ENCODE measurements at regions not wholly inside any gene's neighbourhood (a gene's known extent, or its start where the extent isn't known, plus 50 kb on each side); places are given as distances from the start of the nearest gene placed in this dataset.

DNA sequence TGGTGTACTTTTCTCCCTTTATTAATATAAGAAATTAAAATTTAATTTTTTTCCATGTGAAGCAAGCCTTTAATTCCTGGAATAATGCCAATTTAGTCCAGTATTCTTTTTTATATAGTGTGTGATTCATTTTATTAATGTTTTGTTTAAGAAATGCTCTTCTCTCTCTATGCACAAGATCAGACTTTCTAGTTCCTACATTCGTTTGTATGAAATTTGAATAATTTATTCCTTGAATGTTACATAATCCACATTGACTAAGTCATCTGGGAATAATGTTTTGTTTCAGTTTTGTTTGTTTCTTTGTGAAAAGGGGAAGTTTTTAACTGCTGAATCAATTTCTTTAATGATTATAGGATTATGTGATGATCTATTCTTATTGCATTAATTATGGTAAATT is 181.4 kb upstream of the ID4 start:
- no peak for DNase-seq
- no peak overlapping the region for H3K4me3 Mint-ChIP-seq
- Histone ChIP-seq H3K4me3 (ENCODE audit: low read length) (no peak overlapping the region), H3K27ac (ENCODE audit: low read depth in 1 of 2, low read length in 2 of 2) (no peak overlapping the region), H3K27me3 (ENCODE audit: control insufficient read depth in 1 of 2, insufficient read depth in 2 of 2, low read length in 2 of 2) (no peaks in the 10 kb centered on the region), H3K4me1 (ENCODE audit: insufficient read depth, low read length) (no peaks in the 10 kb centered on the region), H3K9me3 (ENCODE audit: control insufficient read depth in 1 of 2, insufficient read depth in 1 of 2, low read length in 2 of 2) (peaks cover 0 to 4% of the 10 kb centered on the region in 2 experiments), H3K36me3 (ENCODE audit: insufficient read depth, low read length) (no peaks in the 10 kb centered on the region)
- TF ChIP-seq, protein P1, sequence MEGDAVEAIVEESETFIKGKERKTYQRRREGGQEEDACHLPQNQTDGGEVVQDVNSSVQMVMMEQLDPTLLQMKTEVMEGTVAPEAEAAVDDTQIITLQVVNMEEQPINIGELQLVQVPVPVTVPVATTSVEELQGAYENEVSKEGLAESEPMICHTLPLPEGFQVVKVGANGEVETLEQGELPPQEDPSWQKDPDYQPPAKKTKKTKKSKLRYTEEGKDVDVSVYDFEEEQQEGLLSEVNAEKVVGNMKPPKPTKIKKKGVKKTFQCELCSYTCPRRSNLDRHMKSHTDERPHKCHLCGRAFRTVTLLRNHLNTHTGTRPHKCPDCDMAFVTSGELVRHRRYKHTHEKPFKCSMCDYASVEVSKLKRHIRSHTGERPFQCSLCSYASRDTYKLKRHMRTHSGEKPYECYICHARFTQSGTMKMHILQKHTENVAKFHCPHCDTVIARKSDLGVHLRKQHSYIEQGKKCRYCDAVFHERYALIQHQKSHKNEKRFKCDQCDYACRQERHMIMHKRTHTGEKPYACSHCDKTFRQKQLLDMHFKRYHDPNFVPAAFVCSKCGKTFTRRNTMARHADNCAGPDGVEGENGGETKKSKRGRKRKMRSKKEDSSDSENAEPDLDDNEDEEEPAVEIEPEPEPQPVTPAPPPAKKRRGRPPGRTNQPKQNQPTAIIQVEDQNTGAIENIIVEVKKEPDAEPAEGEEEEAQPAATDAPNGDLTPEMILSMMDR (IDR thresholded peaks at IDR 0.05) = no peak
- H3K9me3 Mint-ChIP-seq = peaks cover 8% of the 10 kb centered on the region
- H3K4me1 Mint-ChIP-seq (ENCODE audit: low read depth) = no peaks in the 10 kb centered on the region
- intact Hi-C loops (cut with DNase I, micrococcal nuclease) = no loop called here
- no peak overlapping the region for H3K27ac Mint-ChIP-seq
- ChIA-PET CTCF (interaction anchor here (0.7 kb wide), 1 partner anchor 65 kb away, joined by 3 read pairs; no protein-coding TSS in a partner anchor), POLR2A (no interaction called here)
- no peaks in the 10 kb centered on the region for H3K36me3 Mint-ChIP-seq (ENCODE audit: low read depth)
- ATAC-seq (ENCODE audit: poor library complexity) = no peak
- H3K27me3 Mint-ChIP-seq = no peaks in the 10 kb centered on the region

DNA sequence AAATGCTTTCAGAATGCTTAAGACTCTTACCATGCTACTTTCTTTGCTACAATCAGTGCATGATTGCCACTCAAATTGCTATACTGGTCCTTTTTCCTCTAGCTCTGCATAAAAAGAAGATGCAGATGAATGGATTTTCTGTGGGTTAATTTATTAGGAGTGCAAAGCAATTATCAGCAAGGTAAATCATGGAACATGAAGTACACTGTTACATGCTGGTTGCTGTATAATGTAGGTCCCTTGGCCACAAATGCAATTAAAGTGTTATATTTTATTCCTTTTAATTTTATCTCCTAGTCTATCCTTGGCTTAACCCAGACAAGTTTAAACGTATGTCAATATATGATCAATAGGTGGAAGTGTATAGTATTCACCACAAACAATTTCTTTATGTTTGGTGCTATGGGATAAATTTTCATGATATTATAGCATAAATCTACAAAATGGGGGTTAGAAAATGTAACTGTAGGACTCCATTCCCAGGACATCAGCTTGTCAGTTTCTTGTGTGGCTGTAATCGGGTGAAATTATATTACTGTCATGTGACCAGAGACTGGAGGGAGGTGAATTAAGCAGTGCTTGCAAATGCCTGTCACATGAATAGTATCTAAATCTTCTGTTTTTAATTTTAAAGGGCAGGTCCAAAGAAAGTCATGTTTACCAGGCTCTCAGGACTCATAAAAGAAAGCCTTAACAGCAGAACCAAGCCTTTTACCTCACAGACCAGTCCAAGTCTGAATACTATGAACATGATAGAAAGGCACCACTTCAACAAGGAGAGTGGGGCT is 176.9 kb upstream of the ID4 start:
- no peak overlapping the region for H3K27ac ChIP-seq (ENCODE audit: low read depth in 1 of 2, low read length in 2 of 2)
- ChIA-PET CTCF (no interaction called here), POLR2A (no interaction called here)
- no peaks in the 10 kb centered on the region for H3K36me3 Mint-ChIP-seq (ENCODE audit: low read depth)
- ATAC-seq (ENCODE audit: poor library complexity) (no peak), DNase-seq (no peak)
- H3K4me3 Mint-ChIP-seq = no peak overlapping the region
- peaks cover 8% of the 10 kb centered on the region for H3K9me3 Mint-ChIP-seq
- no peak overlapping the region for H3K4me3 ChIP-seq (ENCODE audit: low read length)
- H3K27me3 Mint-ChIP-seq = no peaks in the 10 kb centered on the region
- H3K27me3 ChIP-seq (ENCODE audit: control insufficient read depth in 1 of 2, insufficient read depth in 2 of 2, low read length in 2 of 2) = no peaks in the 10 kb centered on the region
- intact Hi-C loops (cut with DNase I, micrococcal nuclease) = no loop called here
- no peaks in the 10 kb centered on the region for H3K36me3 ChIP-seq (ENCODE audit: insufficient read depth, low read length)
- no peak overlapping the region for H3K27ac Mint-ChIP-seq
- no peaks in the 10 kb centered on the region for H3K4me1 ChIP-seq (ENCODE audit: insufficient read depth, low read length)
- TF ChIP-seq, protein P1 (IDR thresholded peaks at IDR 0.05) = no peak
- no peaks in the 10 kb centered on the region for H3K4me1 Mint-ChIP-seq (ENCODE audit: low read depth)
- H3K9me3 ChIP-seq (ENCODE audit: control insufficient read depth in 1 of 2, insufficient read depth in 1 of 2, low read length in 2 of 2) = no peaks in the 10 kb centered on the region

- no peak overlapping the region for H3K4me3 ChIP-seq (ENCODE audit: low read length)
- H3K27ac ChIP-seq (ENCODE audit: low read depth in 1 of 2, low read length in 2 of 2) = no peak overlapping the region
- Mint-ChIP-seq H3K4me1 (ENCODE audit: low read depth) (no peaks in the 10 kb centered on the region), H3K27ac (no peak overlapping the region), H3K27me3 (no peaks in the 10 kb centered on the region), H3K36me3 (ENCODE audit: low read depth) (no peaks in the 10 kb centered on the region), H3K9me3 (peaks cover 2% of the 10 kb centered on the region), H3K4me3 (no peak overlapping the region)
- H3K9me3 ChIP-seq (ENCODE audit: control insufficient read depth in 1 of 2, insufficient read depth in 1 of 2, low read length in 2 of 2) = peaks cover 0 to 4% of the 10 kb centered on the region in 2 experiments
- ATAC-seq (ENCODE audit: poor library complexity) (no peak), DNase-seq (no peak)
- no peaks in the 10 kb centered on the region for H3K36me3 ChIP-seq (ENCODE audit: insufficient read depth, low read length)
- no peaks in the 10 kb centered on the region for H3K27me3 ChIP-seq (ENCODE audit: control insufficient read depth in 1 of 2, insufficient read depth in 2 of 2, low read length in 2 of 2)
- TF ChIP-seq, protein P1 (IDR thresholded peaks at IDR 0.05) = no peak
- CTCF ChIA-PET = no interaction called here
- H3K4me1 ChIP-seq (ENCODE audit: insufficient read depth, low read length) = no peaks in the 10 kb centered on the region
- POLR2A ChIA-PET = no interaction called here
- intact Hi-C loops (cut with DNase I, micrococcal nuclease) = no loop called here
These were observed 174.3 kb upstream of the ID4 start for GRCh38 chr6:19662911-19663310.

Data from CD4-positive, alpha-beta T cell (primary cell).